Neural crest cell (in vitro differentiated cells): ENCODE measurements at regions not wholly inside any gene's neighbourhood (a gene's known extent, or its start where the extent isn't known, plus 50 kb on each side); places are given as distances from the start of the nearest gene placed in this dataset.

Source experiments
- DNase-seq: peaks from one replicate; pipeline ENCODE4 v3.0.0; 2021; ENCODE audit warnings: low read depth, mixed read lengths, low spot score
- H3K27ac Mint-ChIP-seq: one replicate; pipeline ENCODE4 v1.8.0; 2021; ENCODE audit warnings: mild to moderate bottlenecking, mixed read lengths; ENCODE audit not compliant: unreplicated experiment
- H3K27me3 Mint-ChIP-seq: 2 replicates; pipeline ENCODE4 v1.8.0; 2021; ENCODE audit warnings: low read depth, mild to moderate bottlenecking, mixed read lengths
- H3K36me3 Mint-ChIP-seq: 2 replicates; pipeline ENCODE4 v1.8.0; 2021; ENCODE audit warnings: low read depth, mild to moderate bottlenecking, mixed read lengths
- H3K4me1 Mint-ChIP-seq: 2 replicates; pipeline ENCODE4 v1.8.0; 2021; ENCODE audit warnings: mixed read lengths
- H3K4me3 Mint-ChIP-seq: one replicate; pipeline ENCODE4 v1.8.0; 2021; ENCODE audit warnings: mild to moderate bottlenecking, mixed read lengths
- H3K9me3 Mint-ChIP-seq: 2 replicates; pipeline ENCODE4 v1.8.0; 2021; ENCODE audit warnings: mixed read lengths
- CTCF ChIP-seq: fragments of 200-600 bp; sonication (generic); conservative IDR thresholded peaks from 2 replicates; pipeline ENCODE4 v1.5.0; 2021; ENCODE audit warnings: antibody characterized with exemption, mild to moderate bottlenecking

- no peaks in the 10 kb centered on the region for H3K9me3 Mint-ChIP-seq
- DNase-seq = no peak
- peak overlapping the region; percentile 15 for H3K27ac Mint-ChIP-seq
- no peak overlapping the region for H3K4me3 Mint-ChIP-seq
- no peak for TF ChIP-seq CTCF
- H3K36me3 Mint-ChIP-seq = no peaks in the 10 kb centered on the region
- peaks cover 2% of the 10 kb centered on the region for H3K27me3 Mint-ChIP-seq
- H3K4me1 Mint-ChIP-seq = peaks cover 15% of the 10 kb centered on the region
These were observed 133.3 kb upstream of the SLC6A11 start for GRCh38 chr3:10682692-10683091.

GRCh38 chr3:10683106-10683505 lies 132.9 kb upstream of the SLC6A11 start:
- Mint-ChIP-seq H3K36me3 (no peaks in the 10 kb centered on the region), H3K4me3 (no peak overlapping the region), H3K27me3 (peaks cover 2% of the 10 kb centered on the region), H3K9me3 (no peaks in the 10 kb centered on the region), H3K4me1 (peaks cover 15% of the 10 kb centered on the region), H3K27ac (no peak overlapping the region)
- no peak for DNase-seq
- TF ChIP-seq CTCF = no peak

- no peak for TF ChIP-seq CTCF
- Mint-ChIP-seq H3K4me1 (peaks cover 2% of the 10 kb centered on the region), H3K9me3 (no peaks in the 10 kb centered on the region), H3K27me3 (peaks cover 2% of the 10 kb centered on the region), H3K36me3 (no peaks in the 10 kb centered on the region), H3K27ac (no peak overlapping the region), H3K4me3 (no peak overlapping the region)
- DNase-seq = no peak
These were observed 127.9 kb upstream of the SLC6A11 start for GRCh38 chr3:10688126-10688525.

GRCh38 chr3:10688548-10689172 lies 127.4 kb upstream of the SLC6A11 start:
- Mint-ChIP-seq H3K36me3 (no peaks in the 10 kb centered on the region), H3K27me3 (peaks cover 2% of the 10 kb centered on the region), H3K27ac (no peak overlapping the region), H3K4me1 (no peaks in the 10 kb centered on the region), H3K4me3 (no peak overlapping the region), H3K9me3 (no peaks in the 10 kb centered on the region)
- no peak for TF ChIP-seq CTCF
- DNase-seq = no peak

GRCh38 chr3:10692039-10692622 lies 123.9 kb upstream of the SLC6A11 start:
- Mint-ChIP-seq H3K4me1 (no peaks in the 10 kb centered on the region), H3K27ac (no peak overlapping the region), H3K9me3 (no peaks in the 10 kb centered on the region), H3K27me3 (peaks cover 20% of the 10 kb centered on the region), H3K36me3 (no peaks in the 10 kb centered on the region), H3K4me3 (no peak overlapping the region)
- DNase-seq = no peak
- no peak for TF ChIP-seq CTCF
